WTC11 (cell line): ENCODE measurements at regions not wholly inside any gene's neighbourhood (a gene's known extent, or its start where the extent isn't known, plus 50 kb on each side); places are given as distances from the start of the nearest gene placed in this dataset.

ENCODE experiments used
- ATAC-seq: fragments of 200-7000 bp; cut with Tn5 transposase; 2 replicates; pipeline ENCODE4 v1.10.0; 2021; ENCODE audit warnings: mild to moderate bottlenecking, moderate library complexity
- CTCF ChIA-PET: fragments of 300-600 bp; sonication (Branson Sonifier 250); formaldehyde crosslinking; loops from one replicate; lab custom pipeline; 2021; ENCODE audit warnings: antibody characterized with exemption; lab: Charles Lee
- POLR2A ChIA-PET: fragments of 350-600 bp; sonication (Branson Sonifier 250); formaldehyde crosslinking; loops from one replicate; lab custom pipeline; 2021; ENCODE audit warnings: antibody characterized with exemption; lab: Charles Lee
- DNase-seq: peaks from one replicate; pipeline ENCODE4 v3.0.0; 2021; ENCODE audit warnings: low spot score
- H3K27ac Mint-ChIP-seq: 2 replicates; pipeline ENCODE4 v1.8.0; 2021; ENCODE audit warnings: mixed read lengths
- H3K27me3 Mint-ChIP-seq: 2 replicates; pipeline ENCODE4 v1.8.0; 2021; ENCODE audit warnings: low read depth, mild to moderate bottlenecking, moderate library complexity, mixed read lengths
- H3K36me3 Mint-ChIP-seq: 2 replicates; pipeline ENCODE4 v1.8.0; 2021; ENCODE audit warnings: mixed read lengths
- H3K4me1 Mint-ChIP-seq: 2 replicates; pipeline ENCODE4 v1.8.0; 2022; ENCODE audit warnings: mixed read lengths
- H3K4me3 Mint-ChIP-seq: 2 replicates; pipeline ENCODE4 v1.8.0; 2021; ENCODE audit warnings: mild to moderate bottlenecking, moderate library complexity, mixed read lengths
- H3K9me3 Mint-ChIP-seq: 2 replicates; pipeline ENCODE4 v1.8.0; 2021; ENCODE audit warnings: mixed read lengths
- ATF2 ChIP-seq: sonication (generic); formaldehyde crosslinking; IDR thresholded peaks from 2 replicates; pipeline ENCODE4 v1.8.1; 2022; ENCODE audit warnings: low read depth, missing genetic modification reagents, borderline replicate concordance
- CTCF ChIP-seq: fragments of 200-600 bp; IDR thresholded peaks from 2 replicates; pipeline ENCODE4 v1.8.0; 2022; ENCODE audit warnings: antibody characterized with exemption
- E2F4 ChIP-seq: sonication (generic); formaldehyde crosslinking; IDR thresholded peaks from 2 replicates; pipeline ENCODE4 v1.8.1; 2022; ENCODE audit warnings: low read depth, mild to moderate bottlenecking, moderate library complexity, missing genetic modification reagents, borderline replicate concordance
- FOXP1 ChIP-seq: sonication (generic); formaldehyde crosslinking; IDR thresholded peaks from 2 replicates; pipeline ENCODE4 v1.8.0; 2022; ENCODE audit warnings: missing genetic modification reagents, mild to moderate bottlenecking, moderate library complexity, borderline replicate concordance
- FOXP4 ChIP-seq: sonication (generic); formaldehyde crosslinking; IDR thresholded peaks from 2 replicates; pipeline ENCODE4 v1.8.0; 2022; ENCODE audit warnings: mild to moderate bottlenecking, missing genetic modification reagents
- GTF2I ChIP-seq: fragments of 250-450 bp; sonication (Bioruptor Pico); conservative IDR thresholded peaks from 2 replicates; pipeline ENCODE4 v1.4.0; 2021; ENCODE audit warnings: mild to moderate bottlenecking
- KAT7 ChIP-seq: sonication (generic); formaldehyde crosslinking; IDR thresholded peaks from 2 replicates; pipeline ENCODE4 v1.8.1; 2023; ENCODE audit warnings: missing genetic modification reagents, mild to moderate bottlenecking, borderline replicate concordance
- NR1H2 ChIP-seq: sonication (generic); formaldehyde crosslinking; IDR thresholded peaks from 2 replicates; pipeline ENCODE4 v1.9.0; 2021; ENCODE audit warnings: mild to moderate bottlenecking, moderate library complexity, missing genetic modification reagents
- NR2C2 ChIP-seq: sonication (generic); formaldehyde crosslinking; IDR thresholded peaks from 2 replicates; pipeline ENCODE4 v1.8.0; 2022; ENCODE audit warnings: mild to moderate bottlenecking, missing genetic modification reagents
- OVOL2 ChIP-seq: fragments of 250-450 bp; sonication (Bioruptor Pico); IDR thresholded peaks from 2 replicates; pipeline ENCODE4 v1.9.0; 2021; ENCODE audit warnings: mild to moderate bottlenecking, borderline replicate concordance
- PRDM15 ChIP-seq: sonication (generic); formaldehyde crosslinking; IDR thresholded peaks from 2 replicates; pipeline ENCODE4 v1.8.0; 2022; ENCODE audit warnings: missing genetic modification reagents
- TEAD4 ChIP-seq: sonication (generic); formaldehyde crosslinking; IDR thresholded peaks from 2 replicates; pipeline ENCODE4 v1.8.0; 2022; ENCODE audit warnings: mild to moderate bottlenecking, missing genetic modification reagents
- ZMAT4 ChIP-seq: fragments of 250-450 bp; sonication (Bioruptor Pico); IDR thresholded peaks from 2 replicates; pipeline ENCODE4 v1.9.0; 2021; ENCODE audit warnings: mild to moderate bottlenecking
- ZNF219 ChIP-seq: sonication (generic); formaldehyde crosslinking; IDR thresholded peaks from 2 replicates; pipeline ENCODE4 v1.8.0; 2023; ENCODE audit warnings: missing genetic modification reagents, mild to moderate bottlenecking, borderline replicate concordance
- ZNF396 ChIP-seq: fragments of 250-450 bp; sonication (Bioruptor Pico); IDR thresholded peaks from 2 replicates; pipeline ENCODE4 v1.8.0; 2021; ENCODE audit warnings: mild to moderate bottlenecking, moderate library complexity, borderline replicate concordance
- ZNF416 ChIP-seq: fragments of 250-450 bp; sonication (Bioruptor Pico); IDR thresholded peaks from 2 replicates; pipeline ENCODE4 v1.9.0; 2021; ENCODE audit warnings: mild to moderate bottlenecking, inconsistent platforms
- ZNF532 ChIP-seq: fragments of 250-450 bp; sonication (Bioruptor Pico); IDR thresholded peaks from 2 replicates; pipeline ENCODE4 v1.9.0; 2021; ENCODE audit warnings: mild to moderate bottlenecking, borderline replicate concordance

GRCh38 chr5:57601996-57602395 is 119.4 kb upstream of the ACTBL2 start:
- no peak overlapping the region for H3K27ac Mint-ChIP-seq
- ATAC-seq = no peak
- H3K4me1 Mint-ChIP-seq = peaks cover 4% of the 10 kb centered on the region
- no peak overlapping the region for H3K4me3 Mint-ChIP-seq
- DNase-seq = no peak
- CTCF ChIA-PET = interaction anchor here (1.5 kb wide), 1 partner anchor 304 kb away, joined by 3 read pairs; no protein-coding TSS in a partner anchor
- H3K9me3 Mint-ChIP-seq = no peaks in the 10 kb centered on the region
- H3K36me3 Mint-ChIP-seq = no peaks in the 10 kb centered on the region
- no peak for TF ChIP-seq ZNF416 (CRISPR knock-in tag)
- TF ChIP-seq GTF2I (CRISPR knock-in tag) = no peak
- TF ChIP-seq FOXP4 (CRISPR knock-in tag) = no peak
- no peak for TF ChIP-seq ZNF219 (CRISPR knock-in tag)
- no peak for TF ChIP-seq FOXP1 (CRISPR knock-in tag)
- TF ChIP-seq ZNF396 (CRISPR knock-in tag) = no peak
- TF ChIP-seq E2F4 (CRISPR knock-in tag) = no peak
- TF ChIP-seq, all 79 proteins: peak for 0
- POLR2A ChIA-PET = no interaction called here
- no peaks in the 10 kb centered on the region; the same call in 1 of the 2 replicates for H3K27me3 Mint-ChIP-seq

GRCh38 chr5:57600321-57600720 is 117.7 kb upstream of the ACTBL2 start:
- no peak for TF ChIP-seq ATF2 (CRISPR knock-in tag)
- TF ChIP-seq KAT7 = no peak
- TF ChIP-seq NR2C2 = no peak
- TF ChIP-seq TEAD4 (CRISPR knock-in tag) = no peak
- TF ChIP-seq NR1H2 (CRISPR knock-in tag) = no peak
- TF ChIP-seq PRDM15 (CRISPR knock-in tag) = no peak
- no peak for ATAC-seq
- ChIA-PET CTCF (interaction anchor here (1.0 kb wide), 1 partner anchor 50 kb away, joined by 3 read pairs; no protein-coding TSS in a partner anchor), POLR2A (no interaction called here)
- Mint-ChIP-seq H3K4me3 (no peak overlapping the region), H3K36me3 (no peaks in the 10 kb centered on the region), H3K9me3 (no peaks in the 10 kb centered on the region), H3K4me1 (peaks cover 4% of the 10 kb centered on the region), H3K27ac (no peak overlapping the region), H3K27me3 (no peaks in the 10 kb centered on the region; the same call in 1 of the 2 replicates)
- no peak for DNase-seq

GRCh38 chr5:57598756-57599155 is 116.1 kb upstream of the ACTBL2 start:
- Mint-ChIP-seq H3K4me3 (no peak overlapping the region), H3K27ac (no peak overlapping the region), H3K9me3 (no peaks in the 10 kb centered on the region), H3K27me3 (no peaks in the 10 kb centered on the region), H3K36me3 (no peaks in the 10 kb centered on the region), H3K4me1 (peaks cover 4% of the 10 kb centered on the region)
- ATAC-seq = no peak
- ChIA-PET CTCF (interaction anchor here (1.6 kb wide), 1 partner anchor 52 kb away, joined by 4 read pairs; no protein-coding TSS in a partner anchor), POLR2A (no interaction called here)
- DNase-seq = no peak
- TF ChIP-seq ZMAT4 (CRISPR knock-in tag) (no peak), OVOL2 (CRISPR knock-in tag) (no peak), CTCF (no peak), ZNF532 (CRISPR knock-in tag) (no peak)
